Muscle layer of duodenum (tissue), 2 donors: ENCODE measurements at regions not wholly inside any gene's neighbourhood (a gene's known extent, or its start where the extent isn't known, plus 50 kb on each side); places are given as distances from the start of the nearest gene placed in this dataset.

ENCODE experiments used
- H3K27ac ChIP-seq: one replicate; pipeline ENCODE4 v1.7.0; 2013; ENCODE audit warnings: mild to moderate bottlenecking, low read length
- H3K27me3 ChIP-seq: one replicate; pipeline ENCODE4 v1.7.0; 2013; ENCODE audit warnings: low read depth, mild to moderate bottlenecking, control low read depth, low read length
- H3K36me3 ChIP-seq, 2 donors: one replicate each; pipeline ENCODE4 v1.7.0; 2013; ENCODE audit warnings: low read length in 2 of 2, control low read depth in 1 of 2, mild to moderate bottlenecking in 1 of 2; ENCODE audit not compliant: insufficient read depth in 2 of 2, control insufficient read depth in 1 of 2
- H3K4me1 ChIP-seq, 2 donors: one replicate each; pipeline ENCODE4 v1.7.0; 2013; ENCODE audit warnings: low read length in 2 of 2, mild to moderate bottlenecking in 2 of 2, control low read depth in 1 of 2, moderate library complexity in 1 of 2; ENCODE audit not compliant: insufficient read depth in 2 of 2, control insufficient read depth in 1 of 2
- H3K4me3 ChIP-seq, 2 donors: one replicate each; pipeline ENCODE4 v1.7.0; 2013; ENCODE audit warnings: low read length in 2 of 2, low read depth in 1 of 2, mild to moderate bottlenecking in 1 of 2
- H3K9me3 ChIP-seq, 2 donors: one replicate each; pipeline ENCODE4 v1.7.0; 2013; ENCODE audit warnings: low read length in 2 of 2, control low read depth in 1 of 2, mild to moderate bottlenecking in 1 of 2; ENCODE audit not compliant: control insufficient read depth in 1 of 2
- donor health status: healthy.

DNA sequence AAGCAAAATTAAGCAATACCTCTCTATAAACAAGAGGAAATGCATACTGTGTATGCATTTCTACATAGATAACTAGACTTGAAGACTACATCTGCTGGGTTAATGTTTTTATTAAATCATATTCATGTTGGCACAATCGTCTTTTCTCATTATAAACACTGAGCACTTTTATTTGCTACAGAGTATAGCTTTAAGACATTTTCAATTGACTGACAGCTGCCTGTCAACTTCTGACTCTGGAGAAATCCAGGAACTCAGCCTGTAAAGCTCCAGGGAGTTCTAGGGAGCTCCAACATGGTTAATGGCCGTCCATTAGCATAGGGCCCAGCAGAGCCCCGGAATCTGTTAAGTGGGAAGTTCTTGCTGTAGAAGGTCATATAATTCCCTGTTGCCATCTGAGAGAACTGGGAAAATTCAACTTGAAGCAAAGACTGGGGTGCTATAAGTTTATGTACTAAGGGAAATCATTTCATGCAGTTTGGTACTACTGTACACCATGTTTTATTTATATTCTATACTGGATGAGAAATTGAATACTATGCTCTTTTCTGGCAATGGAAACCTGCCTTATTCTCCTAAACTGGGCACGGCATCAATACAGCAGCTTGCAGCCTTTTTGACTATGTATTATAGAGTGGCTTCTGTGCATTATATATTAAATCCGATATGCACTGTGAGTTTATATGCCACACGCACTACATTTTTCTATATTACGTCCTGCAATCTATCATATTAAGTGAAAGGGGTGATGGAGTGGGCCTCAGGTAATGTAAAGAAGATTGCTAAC is 243.5 kb upstream of the ZNF521 start:
- no peaks in the 10 kb centered on the region for H3K4me1 ChIP-seq
- no peaks in the 10 kb centered on the region for H3K9me3 ChIP-seq
- no peak overlapping the region for H3K4me3 ChIP-seq
- no peaks in the 10 kb centered on the region for H3K36me3 ChIP-seq
- no peaks in the 10 kb centered on the region for H3K27me3 ChIP-seq
- no peak overlapping the region for H3K27ac ChIP-seq

DNA sequence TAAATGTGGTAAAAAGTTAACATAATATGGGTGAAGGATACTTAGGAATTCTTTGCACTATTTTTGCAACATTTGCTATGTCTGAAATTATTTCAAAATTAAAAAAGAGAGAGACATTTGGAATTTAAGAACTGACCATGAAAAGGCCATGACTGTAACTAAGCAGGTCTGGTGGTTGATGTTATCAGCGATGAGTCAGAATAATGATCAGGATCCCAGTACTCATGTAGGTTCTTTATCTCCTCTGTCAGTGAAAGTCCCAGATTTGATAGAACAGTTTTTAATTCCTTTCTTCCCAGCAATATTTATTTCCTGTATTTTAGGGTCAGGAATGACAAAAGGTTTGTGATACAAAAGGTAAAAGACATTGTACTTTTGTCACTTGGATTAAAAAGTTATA is 242.4 kb upstream of the ZNF521 start:
- Histone ChIP-seq H3K4me1 (no peaks in the 10 kb centered on the region), H3K9me3 (no peaks in the 10 kb centered on the region), H3K27me3 (no peaks in the 10 kb centered on the region), H3K36me3 (no peaks in the 10 kb centered on the region), H3K4me3 (no peak overlapping the region), H3K27ac (no peak overlapping the region)

DNA sequence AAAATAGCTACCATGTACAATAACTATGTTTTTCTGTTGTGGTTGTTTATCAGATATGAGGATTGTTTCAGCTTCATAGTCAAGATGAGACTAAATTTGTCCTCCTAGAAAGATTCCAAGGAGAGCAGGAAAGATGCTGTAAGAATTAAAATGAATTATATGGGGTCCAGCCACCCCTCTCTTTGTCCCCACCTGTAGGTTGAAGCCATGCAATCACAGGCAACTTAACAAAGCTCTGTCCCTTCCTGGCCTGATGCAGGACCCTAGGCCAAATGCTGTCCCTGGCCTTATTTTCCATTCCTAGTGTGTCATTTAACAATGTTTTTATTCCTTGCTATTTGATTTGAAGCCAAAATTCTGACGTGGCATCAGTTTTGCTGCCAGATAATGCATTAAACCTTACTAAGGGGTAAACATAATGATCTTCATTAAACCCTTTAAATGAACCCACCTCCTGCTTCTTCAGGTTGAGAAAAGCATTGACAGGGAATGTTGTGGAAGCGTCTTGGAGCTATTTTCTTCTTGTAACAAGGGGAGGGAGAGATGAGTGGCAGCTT is 240.9 kb upstream of the ZNF521 start:
- Histone ChIP-seq H3K4me3 (no peak overlapping the region), H3K9me3 (no peaks in the 10 kb centered on the region), H3K36me3 (no peaks in the 10 kb centered on the region), H3K27me3 (no peaks in the 10 kb centered on the region), H3K27ac (no peak overlapping the region), H3K4me1 (no peaks in the 10 kb centered on the region)

DNA sequence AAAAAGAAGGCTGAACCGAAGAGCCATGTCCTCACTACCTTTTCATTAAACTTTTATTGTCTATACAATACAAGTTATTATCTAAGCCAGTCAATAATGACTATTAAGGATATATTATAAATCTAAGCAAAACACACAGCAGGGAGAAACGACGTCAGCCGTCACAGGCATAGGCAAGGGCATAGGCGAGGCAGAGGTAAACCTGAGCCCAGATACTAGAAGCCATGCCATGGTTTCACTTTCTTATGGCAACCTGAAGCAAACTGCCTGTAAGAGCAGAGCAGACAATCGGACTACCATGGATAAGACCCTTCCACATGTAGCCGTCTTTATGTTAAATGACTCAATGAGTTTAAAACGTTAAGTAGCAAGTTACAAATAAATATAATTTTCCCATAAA is 238.5 kb upstream of the ZNF521 start:
- no peaks in the 10 kb centered on the region for H3K36me3 ChIP-seq
- no peaks in the 10 kb centered on the region for H3K4me1 ChIP-seq
- H3K4me3 ChIP-seq: no peak overlapping the region
- peaks cover 3 to 4% of the 10 kb centered on the region in 2 donors for H3K9me3 ChIP-seq
- H3K27ac ChIP-seq: no peak overlapping the region
- H3K27me3 ChIP-seq: no peaks in the 10 kb centered on the region

DNA sequence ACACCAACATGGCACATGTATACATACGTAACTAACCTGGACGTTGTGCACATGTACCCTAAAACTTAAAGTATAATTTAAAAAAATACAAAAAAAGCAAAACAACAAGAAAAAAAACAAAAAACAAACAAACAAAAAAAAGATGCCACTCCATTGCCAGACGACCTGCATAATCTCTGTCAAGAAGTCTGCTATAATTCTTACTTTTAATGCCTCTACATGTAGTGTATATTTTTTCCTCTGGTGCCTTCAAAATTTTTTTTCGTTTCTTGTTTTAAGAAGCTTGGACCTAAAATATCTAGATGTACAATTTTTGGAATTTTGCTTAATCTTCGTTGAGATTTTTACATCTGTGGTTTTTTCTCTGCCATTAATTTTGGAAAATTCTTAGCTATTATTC is 235.6 kb upstream of the ZNF521 start:
- no peak overlapping the region for H3K4me3 ChIP-seq
- H3K27ac ChIP-seq: no peak overlapping the region
- no peaks in the 10 kb centered on the region for H3K27me3 ChIP-seq
- H3K36me3 ChIP-seq: no peaks in the 10 kb centered on the region
- no peaks in the 10 kb centered on the region for H3K4me1 ChIP-seq
- peaks cover 3 to 4% of the 10 kb centered on the region in 2 donors for H3K9me3 ChIP-seq

DNA sequence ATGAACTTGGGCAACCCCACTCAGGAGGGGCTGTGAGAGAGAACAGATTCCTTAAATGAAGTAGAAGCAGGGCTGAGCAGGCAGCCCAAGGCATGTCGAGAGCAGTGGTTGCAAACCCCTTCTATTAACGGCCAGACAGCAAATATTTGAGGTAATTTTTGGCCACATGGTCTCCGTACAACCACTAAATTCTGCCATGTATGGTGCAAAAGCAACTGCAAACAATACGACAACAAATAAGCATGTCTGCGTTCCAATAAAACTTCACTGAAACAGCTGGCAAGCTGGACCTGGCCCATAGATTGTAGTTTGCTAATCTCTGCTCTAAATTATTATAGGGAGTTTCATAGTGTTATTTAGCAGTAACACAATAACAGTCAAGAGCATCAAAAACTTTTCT is 217.0 kb upstream of the ZNF521 start:
- H3K36me3 ChIP-seq: no peaks in the 10 kb centered on the region
- H3K9me3 ChIP-seq: no peaks in the 10 kb centered on the region
- H3K4me3 ChIP-seq: no peak overlapping the region
- H3K27ac ChIP-seq: no peak overlapping the region
- no peaks in the 10 kb centered on the region for H3K27me3 ChIP-seq
- H3K4me1 ChIP-seq: no peaks in the 10 kb centered on the region

DNA sequence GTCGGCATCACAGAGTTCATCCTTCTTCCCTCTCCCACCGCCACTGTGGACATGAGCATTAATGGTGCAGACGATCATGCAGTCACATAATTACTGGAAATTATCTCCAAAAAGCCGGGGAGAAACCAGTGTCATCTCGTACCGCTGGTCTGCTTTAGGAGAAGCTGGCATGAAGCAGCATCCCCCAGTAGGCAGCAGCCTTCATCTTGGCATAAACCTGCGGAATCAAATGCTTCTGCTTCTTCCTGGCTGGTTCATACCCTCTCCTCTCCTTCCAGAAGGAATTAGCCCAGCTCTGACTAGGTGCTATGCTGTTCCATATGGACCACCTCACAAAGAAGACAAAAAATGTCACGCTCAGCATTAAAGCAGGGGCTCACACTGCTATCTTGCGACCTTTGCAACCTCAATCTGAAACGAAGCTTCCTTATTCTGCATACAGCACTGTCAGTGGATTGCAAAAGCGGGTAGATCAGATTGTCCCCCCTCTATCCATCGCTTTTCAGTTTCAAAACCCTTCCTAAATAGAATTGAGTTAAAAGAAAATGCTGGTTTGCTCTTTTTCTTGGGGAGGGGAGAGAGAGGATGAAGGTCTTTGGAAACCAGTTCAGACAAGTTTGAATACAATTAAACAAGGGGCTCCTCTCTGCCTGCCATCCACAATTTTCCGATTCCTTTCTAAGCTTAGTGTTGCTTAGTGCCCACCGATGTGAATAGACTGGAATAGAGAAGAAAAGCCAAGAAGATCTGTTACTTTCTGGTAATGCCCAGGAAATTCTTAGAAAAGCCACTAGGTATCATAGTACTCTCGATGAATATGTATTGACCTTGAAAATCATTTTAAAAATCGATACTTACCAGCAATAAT is 212.1 kb upstream of the ZNF521 start:
- Histone ChIP-seq H3K27me3 (no peaks in the 10 kb centered on the region), H3K4me3 (no peak overlapping the region), H3K27ac (no peak overlapping the region), H3K36me3 (no peaks in the 10 kb centered on the region), H3K4me1 (no peaks in the 10 kb centered on the region), H3K9me3 (no peaks in the 10 kb centered on the region)

DNA sequence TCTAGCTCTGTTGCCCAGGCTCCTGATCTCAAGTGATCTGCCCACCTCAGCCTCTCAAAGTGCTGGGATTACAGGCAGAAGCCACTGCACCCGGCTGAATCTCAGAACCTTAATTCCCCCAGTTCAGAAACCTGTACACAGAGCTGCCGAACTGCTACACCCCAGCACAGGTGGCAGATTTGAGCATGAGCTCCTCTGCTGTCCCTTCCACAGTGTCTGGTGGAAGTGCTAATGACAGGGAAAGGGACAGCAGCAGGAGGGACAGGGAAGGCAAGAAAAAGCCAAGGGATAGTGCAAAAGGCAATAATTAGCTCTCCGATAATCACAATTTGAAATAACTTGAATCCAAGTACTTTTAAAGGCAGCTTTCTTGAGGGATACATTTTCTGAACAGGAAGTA is 211.4 kb upstream of the ZNF521 start:
- no peaks in the 10 kb centered on the region for H3K4me1 ChIP-seq
- H3K9me3 ChIP-seq: no peaks in the 10 kb centered on the region
- no peaks in the 10 kb centered on the region for H3K27me3 ChIP-seq
- H3K36me3 ChIP-seq: no peaks in the 10 kb centered on the region
- no peak overlapping the region for H3K4me3 ChIP-seq
- no peak overlapping the region for H3K27ac ChIP-seq

DNA sequence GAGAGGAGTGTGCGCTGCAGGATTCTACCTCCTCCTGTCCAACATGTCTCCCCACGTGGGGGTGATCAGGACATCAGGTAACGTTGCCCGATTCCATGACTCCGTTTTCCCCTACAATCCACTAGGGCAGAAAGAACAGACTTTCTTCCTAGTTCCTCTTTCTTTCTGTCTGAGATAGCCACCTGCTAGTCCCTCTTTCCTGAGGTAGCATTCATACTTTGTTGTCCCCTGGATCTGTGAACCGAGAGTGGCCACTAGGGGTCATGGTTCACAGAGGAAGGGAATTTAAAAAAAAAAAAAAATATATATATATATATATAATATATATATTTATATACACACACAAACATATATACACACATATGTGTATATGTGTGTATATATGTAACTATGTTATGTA is 210.0 kb upstream of the ZNF521 start:
- H3K36me3 ChIP-seq: no peaks in the 10 kb centered on the region
- no peaks in the 10 kb centered on the region for H3K27me3 ChIP-seq
- no peaks in the 10 kb centered on the region for H3K4me1 ChIP-seq
- H3K4me3 ChIP-seq: no peak overlapping the region
- no peak overlapping the region for H3K27ac ChIP-seq
- no peaks in the 10 kb centered on the region for H3K9me3 ChIP-seq

DNA sequence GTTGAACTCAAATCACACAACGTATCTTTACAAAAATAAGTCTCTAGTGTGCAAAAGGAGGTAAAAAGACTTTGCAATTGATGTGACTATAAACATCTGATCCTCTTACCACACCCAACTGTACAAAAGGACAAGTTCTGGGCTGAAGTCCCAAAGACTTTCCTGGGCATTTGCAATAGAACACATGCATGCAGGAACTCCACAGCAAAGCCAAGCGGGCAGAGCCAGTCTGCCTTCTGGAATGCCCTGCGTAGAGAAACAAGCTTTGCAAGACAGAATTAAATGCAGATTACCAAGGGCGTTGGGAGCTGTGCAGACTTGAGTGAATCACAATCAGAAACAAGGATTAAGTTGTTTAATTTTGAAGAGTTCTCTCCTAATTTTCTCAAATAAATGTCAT is 208.4 kb upstream of the ZNF521 start:
- Histone ChIP-seq H3K9me3 (no peaks in the 10 kb centered on the region), H3K27ac (no peak overlapping the region), H3K36me3 (no peaks in the 10 kb centered on the region)

DNA sequence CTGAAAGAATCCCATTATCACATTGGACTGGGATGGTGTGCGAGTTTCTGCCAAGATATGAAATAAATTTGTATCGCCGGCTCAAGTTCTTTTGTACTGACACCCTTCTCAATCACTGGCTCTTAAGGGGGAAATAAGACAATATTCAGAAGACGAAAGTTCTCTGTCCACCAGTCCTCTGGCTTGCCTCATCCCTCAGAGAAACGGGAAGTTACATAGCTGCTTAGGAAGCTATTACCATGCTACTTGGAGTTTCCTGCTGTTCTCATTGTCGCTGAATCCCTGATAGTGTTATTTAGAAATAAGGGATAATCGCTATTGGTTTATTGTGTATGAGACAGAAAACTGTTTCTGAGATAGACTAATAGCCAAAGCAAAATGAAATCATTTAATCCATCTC is 205.0 kb upstream of the ZNF521 start:
- H3K9me3 ChIP-seq: no peaks in the 10 kb centered on the region
- no peak overlapping the region for H3K27ac ChIP-seq

More for the DNA sequence above, 208.4 kb upstream of the ZNF521 start:
- Histone ChIP-seq H3K27me3 (no peaks in the 10 kb centered on the region), H3K4me3 (no peak overlapping the region), H3K4me1 (no peaks in the 10 kb centered on the region)

More for the DNA sequence above, 205.0 kb upstream of the ZNF521 start:
- no peaks in the 10 kb centered on the region for H3K36me3 ChIP-seq
- no peaks in the 10 kb centered on the region for H3K4me1 ChIP-seq
- no peak overlapping the region for H3K4me3 ChIP-seq
- H3K27me3 ChIP-seq: no peaks in the 10 kb centered on the region
